BLaER1 (cell line): ENCODE measurements at regions not wholly inside any gene's neighbourhood (a gene's known extent, or its start where the extent isn't known, plus 50 kb on each side); places are given as distances from the start of the nearest gene placed in this dataset.

Experiments
- H3K27ac ChIP-seq: shearing (Covaris generic); formaldehyde crosslinking; 2 replicates; pipeline ENCODE4 v1.8.1; 2022
- H3K27me3 ChIP-seq: shearing (Covaris generic); formaldehyde crosslinking; 2 replicates; pipeline ENCODE4 v1.8.1; 2022
- H3K36me3 ChIP-seq: shearing (Covaris generic); formaldehyde crosslinking; 2 replicates; pipeline ENCODE4 v1.8.1; 2022
- H3K4me1 ChIP-seq: shearing (Covaris generic); formaldehyde crosslinking; 2 replicates; pipeline ENCODE4 v1.8.1; 2022
- H3K4me2 ChIP-seq: shearing (Covaris generic); formaldehyde crosslinking; 2 replicates; pipeline ENCODE4 v1.8.1; 2022
- H3K4me3 ChIP-seq: shearing (Covaris generic); formaldehyde crosslinking; 2 replicates; pipeline ENCODE4 v1.8.1; 2022
- H3K9ac ChIP-seq: shearing (Covaris generic); formaldehyde crosslinking; 2 replicates; pipeline ENCODE4 v1.8.1; 2022
- H3K9me3 ChIP-seq: shearing (Covaris generic); formaldehyde crosslinking; 2 replicates; pipeline ENCODE4 v1.8.1; 2022
- H4K20me1 ChIP-seq: shearing (Covaris generic); formaldehyde crosslinking; 2 replicates; pipeline ENCODE4 v1.8.1; 2022
- Cebpa-rat ChIP-seq: shearing (Covaris generic); IDR thresholded peaks from 2 replicates; pipeline ENCODE4 v1.8.1; 2022

DNA sequence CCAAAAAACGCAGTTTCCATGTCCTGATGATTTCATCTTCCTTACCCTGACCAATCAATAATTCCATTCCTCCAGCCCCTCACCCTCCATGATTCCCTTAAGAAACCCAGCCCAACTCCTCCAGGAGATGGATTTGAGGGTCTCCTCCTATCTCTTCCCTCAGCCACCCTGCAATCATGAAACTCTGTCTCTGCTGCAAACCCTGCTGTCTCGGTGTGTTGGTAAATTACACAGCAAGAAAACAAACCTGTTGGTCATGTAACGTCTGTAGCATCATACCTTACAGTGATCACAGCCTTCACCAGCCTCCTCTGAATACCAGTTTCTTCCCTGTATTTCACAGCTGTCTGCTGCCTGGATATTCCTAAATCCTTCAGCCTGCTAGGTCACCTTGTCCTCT, 300.7 kb upstream of the NEBL start:
- TF ChIP-seq Cebpa-rat = no peak
- no peak overlapping the region for H3K4me3 ChIP-seq
- H3K9me3 ChIP-seq = peaks cover 16% of the 10 kb centered on the region
- no peaks in the 10 kb centered on the region for H3K27me3 ChIP-seq
- no peak overlapping the region for H3K4me2 ChIP-seq
- no peak overlapping the region for H3K9ac ChIP-seq
- H3K4me1 ChIP-seq = no peaks in the 10 kb centered on the region
- no peaks in the 10 kb centered on the region for H3K36me3 ChIP-seq
- H3K27ac ChIP-seq = no peak overlapping the region
- no peaks in the 10 kb centered on the region for H4K20me1 ChIP-seq

DNA sequence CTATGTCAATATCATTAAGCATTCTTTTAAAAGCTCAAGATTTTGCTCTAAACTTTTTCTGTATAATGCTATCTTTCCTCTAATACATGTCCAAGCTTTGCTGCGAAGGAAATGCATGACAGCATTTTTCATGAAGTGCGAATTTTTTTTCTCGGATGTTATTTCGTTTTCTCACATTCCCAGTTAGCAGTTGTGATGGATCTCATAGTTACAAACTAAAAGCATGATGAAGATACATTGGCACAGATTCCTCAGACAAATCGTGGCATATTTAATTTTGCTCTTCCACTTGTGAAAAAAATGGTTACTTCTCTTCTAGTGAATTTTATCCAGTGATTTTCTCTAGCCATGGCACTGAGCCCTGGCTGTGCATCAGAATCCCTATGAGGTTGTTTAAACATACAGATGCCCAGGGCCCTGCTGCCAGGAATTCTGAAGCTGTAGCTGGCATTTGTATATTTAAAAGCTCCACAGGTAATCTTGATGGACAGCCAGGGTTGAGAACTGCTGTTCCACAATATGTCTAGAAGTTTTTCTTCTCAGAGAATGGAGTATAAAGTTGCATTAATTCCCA, 299.8 kb upstream of the NEBL start:
- H3K36me3 ChIP-seq = no peaks in the 10 kb centered on the region
- no peak for TF ChIP-seq Cebpa-rat
- no peaks in the 10 kb centered on the region for H3K4me1 ChIP-seq
- H3K27ac ChIP-seq = no peak overlapping the region
- H3K9ac ChIP-seq = no peak overlapping the region
- H3K9me3 ChIP-seq = peaks cover 16% of the 10 kb centered on the region
- H3K27me3 ChIP-seq = no peaks in the 10 kb centered on the region
- H3K4me2 ChIP-seq = no peak overlapping the region
- H3K4me3 ChIP-seq = no peak overlapping the region
- no peaks in the 10 kb centered on the region for H4K20me1 ChIP-seq

DNA sequence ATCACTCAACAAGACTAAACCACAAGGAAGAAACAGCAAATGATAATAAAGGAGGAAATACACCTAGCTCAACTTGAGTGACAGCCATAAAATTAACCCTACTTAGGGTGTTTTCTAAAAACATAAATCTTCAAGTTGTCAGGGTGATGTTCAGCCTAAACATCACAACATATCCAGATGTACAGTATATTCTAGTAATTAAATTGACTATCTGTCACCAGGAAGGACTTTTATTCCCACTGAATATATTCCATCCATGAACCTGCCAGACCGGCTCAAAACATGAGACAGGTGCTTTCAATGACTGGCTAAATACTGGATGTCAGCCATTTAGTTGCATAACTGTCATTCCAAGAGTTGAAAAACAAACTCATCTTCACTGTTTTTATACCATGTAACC, 298.1 kb upstream of the NEBL start:
- Histone ChIP-seq H3K4me1 (no peaks in the 10 kb centered on the region), H4K20me1 (no peaks in the 10 kb centered on the region), H3K4me3 (no peak overlapping the region), H3K27ac (no peak overlapping the region), H3K4me2 (no peak overlapping the region), H3K9me3 (peaks cover 16% of the 10 kb centered on the region), H3K9ac (no peak overlapping the region), H3K36me3 (no peaks in the 10 kb centered on the region), H3K27me3 (no peaks in the 10 kb centered on the region)
- no peak for TF ChIP-seq Cebpa-rat

DNA sequence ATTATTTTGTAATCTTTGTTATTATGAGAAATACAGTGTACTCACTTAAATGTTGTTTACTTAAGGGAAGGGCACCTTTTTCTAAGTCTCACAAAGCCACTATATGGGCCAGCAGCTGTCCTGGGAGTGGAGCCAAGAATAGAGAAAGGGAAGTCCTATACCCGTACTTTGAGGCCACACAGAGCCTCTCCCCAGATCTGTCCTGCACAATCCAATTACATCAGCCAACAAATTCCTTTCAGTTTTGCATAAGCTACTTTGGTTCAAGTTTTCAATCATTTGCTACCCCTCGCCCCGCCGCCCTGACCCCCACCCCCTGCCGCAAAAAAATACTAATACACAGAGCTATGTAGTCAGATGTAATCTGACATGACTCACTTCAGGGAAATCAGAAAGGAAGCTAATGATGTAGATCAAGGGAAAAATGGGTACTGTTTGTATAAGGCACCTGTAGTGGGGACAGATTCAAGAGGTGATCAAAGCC, 297.4 kb upstream of the NEBL start:
- H4K20me1 ChIP-seq = no peaks in the 10 kb centered on the region
- TF ChIP-seq Cebpa-rat = no peak
- H3K4me2 ChIP-seq = no peak overlapping the region
- no peaks in the 10 kb centered on the region for H3K36me3 ChIP-seq
- H3K9ac ChIP-seq = no peak overlapping the region
- H3K27ac ChIP-seq = no peak overlapping the region
- H3K4me3 ChIP-seq = no peak overlapping the region
- H3K9me3 ChIP-seq = peaks cover 16% of the 10 kb centered on the region
- no peaks in the 10 kb centered on the region for H3K4me1 ChIP-seq
- H3K27me3 ChIP-seq = no peaks in the 10 kb centered on the region

DNA sequence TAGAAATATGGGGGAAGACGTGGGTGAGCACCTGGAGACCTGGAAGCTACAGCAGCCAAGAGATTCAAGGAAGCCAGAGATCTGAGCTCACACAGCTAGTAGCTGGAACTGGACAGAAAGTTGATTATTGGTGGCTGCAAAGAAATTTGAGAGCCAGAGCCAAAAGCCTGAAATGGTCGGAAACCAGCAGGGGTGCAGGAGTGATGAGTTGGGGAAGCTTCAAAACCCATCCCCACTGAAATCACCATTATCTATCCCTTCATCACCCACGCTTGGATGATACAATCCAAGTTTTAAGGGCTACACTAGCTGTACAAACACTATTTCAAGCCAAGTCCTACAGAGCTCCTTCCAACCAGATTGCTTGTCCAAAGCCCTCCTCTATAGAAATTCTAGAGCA, 296.1 kb upstream of the NEBL start:
- Histone ChIP-seq H3K9me3 (peaks cover 12% of the 10 kb centered on the region), H4K20me1 (no peaks in the 10 kb centered on the region), H3K27me3 (no peaks in the 10 kb centered on the region), H3K4me1 (no peaks in the 10 kb centered on the region), H3K4me3 (no peak overlapping the region), H3K9ac (no peak overlapping the region), H3K36me3 (no peaks in the 10 kb centered on the region), H3K4me2 (no peak overlapping the region), H3K27ac (no peak overlapping the region)
- no peak for TF ChIP-seq Cebpa-rat

DNA sequence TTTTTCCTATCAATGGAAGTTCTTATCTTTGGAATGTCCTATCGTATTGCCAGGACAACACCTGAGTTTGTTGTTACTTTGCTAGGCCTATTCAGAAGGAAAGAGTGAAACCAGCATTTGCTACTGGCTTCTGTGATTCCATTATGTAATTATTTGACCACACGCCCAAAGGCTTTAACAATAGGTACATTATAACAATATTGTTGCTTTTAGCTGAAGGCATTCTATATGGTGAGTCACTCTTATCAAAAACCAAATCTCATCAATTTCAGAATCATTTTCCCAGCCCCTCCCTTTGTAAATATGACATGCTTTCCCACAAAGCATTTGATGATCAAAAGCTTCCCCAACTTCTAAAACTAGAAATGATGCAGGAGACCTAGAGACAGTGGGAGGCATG, 294.4 kb upstream of the NEBL start:
- Histone ChIP-seq H3K27me3 (no peaks in the 10 kb centered on the region), H3K27ac (no peak overlapping the region), H3K4me2 (no peak overlapping the region), H3K4me3 (no peak overlapping the region), H3K36me3 (no peaks in the 10 kb centered on the region), H3K9ac (no peak overlapping the region), H3K4me1 (no peaks in the 10 kb centered on the region), H3K9me3 (no peaks in the 10 kb centered on the region), H4K20me1 (no peaks in the 10 kb centered on the region)
- TF ChIP-seq Cebpa-rat = no peak

DNA sequence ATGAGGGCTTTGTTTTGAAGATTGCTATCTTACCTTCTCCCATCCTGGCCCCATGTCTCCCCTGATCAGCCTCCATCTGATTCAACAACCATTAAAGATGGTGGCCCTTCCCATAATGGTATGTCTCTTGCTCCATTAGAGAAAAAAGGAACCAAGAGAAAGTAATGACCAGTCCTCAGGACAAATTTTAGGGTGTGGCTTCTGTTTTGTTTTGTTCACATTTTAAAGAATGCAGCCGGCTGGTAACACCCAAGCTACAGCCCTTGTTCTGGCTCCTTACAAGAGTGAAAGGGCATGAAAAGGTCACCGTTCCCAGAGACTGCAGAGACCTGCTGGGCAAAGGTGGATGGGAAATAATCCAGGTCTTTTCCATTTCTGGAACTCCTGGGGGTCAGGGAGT, 287.9 kb upstream of the NEBL start:
- no peaks in the 10 kb centered on the region for H3K36me3 ChIP-seq
- H3K4me3 ChIP-seq = no peak overlapping the region
- no peaks in the 10 kb centered on the region for H3K9me3 ChIP-seq
- H4K20me1 ChIP-seq = no peaks in the 10 kb centered on the region
- no peak overlapping the region for H3K9ac ChIP-seq
- no peak overlapping the region for H3K4me2 ChIP-seq
- H3K27me3 ChIP-seq = no peaks in the 10 kb centered on the region
- H3K27ac ChIP-seq = no peak overlapping the region
- TF ChIP-seq Cebpa-rat = no peak
- H3K4me1 ChIP-seq = no peaks in the 10 kb centered on the region

DNA sequence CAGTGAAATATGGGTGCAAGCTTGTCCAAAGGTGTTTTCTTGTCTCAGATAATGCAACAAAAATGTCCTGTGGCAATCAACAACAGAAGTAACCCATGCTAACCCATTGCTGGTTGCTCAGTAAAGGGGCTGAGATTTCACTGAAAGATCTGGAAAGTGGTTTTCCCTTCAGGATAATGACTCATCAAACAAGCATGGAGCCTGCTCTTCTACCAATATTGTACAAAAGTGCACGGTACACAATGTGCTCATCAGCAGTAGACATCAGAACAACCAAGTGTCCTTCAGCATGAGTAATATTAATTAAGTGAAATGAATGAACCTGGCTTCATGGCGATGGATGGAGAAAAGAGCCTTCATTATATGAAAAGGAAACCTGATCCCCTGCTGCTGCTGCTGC, 287.1 kb upstream of the NEBL start:
- Histone ChIP-seq H3K4me2 (no peak overlapping the region), H3K27me3 (no peaks in the 10 kb centered on the region), H3K9ac (no peak overlapping the region), H3K4me1 (no peaks in the 10 kb centered on the region), H4K20me1 (no peaks in the 10 kb centered on the region), H3K4me3 (no peak overlapping the region), H3K27ac (no peak overlapping the region), H3K36me3 (no peaks in the 10 kb centered on the region), H3K9me3 (no peaks in the 10 kb centered on the region)
- no peak for TF ChIP-seq Cebpa-rat

DNA sequence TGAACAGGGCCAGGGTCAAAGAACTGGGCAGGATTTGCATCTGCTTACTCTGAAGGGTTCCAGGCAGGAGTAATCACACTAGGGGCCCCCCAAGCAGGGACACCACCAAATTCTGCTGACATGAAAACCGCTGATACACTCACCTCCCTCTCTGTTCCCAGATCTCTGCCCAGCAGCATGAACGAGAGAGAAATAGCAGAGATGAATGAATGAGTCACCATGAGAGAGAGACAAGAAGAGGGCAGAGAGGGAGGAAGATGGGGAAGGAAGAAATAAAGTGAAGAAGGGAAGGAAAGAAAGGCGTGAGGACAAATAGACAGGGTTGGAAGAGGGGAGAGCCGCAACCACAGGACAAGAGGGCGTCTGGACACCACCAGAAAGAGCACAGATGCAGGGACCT, 285.9 kb upstream of the NEBL start:
- H3K27me3 ChIP-seq = no peaks in the 10 kb centered on the region
- no peak overlapping the region for H3K4me2 ChIP-seq
- no peaks in the 10 kb centered on the region for H4K20me1 ChIP-seq
- no peaks in the 10 kb centered on the region for H3K36me3 ChIP-seq
- no peak overlapping the region for H3K27ac ChIP-seq
- H3K9me3 ChIP-seq = no peaks in the 10 kb centered on the region
- no peaks in the 10 kb centered on the region for H3K4me1 ChIP-seq
- TF ChIP-seq Cebpa-rat = no peak
- no peak overlapping the region for H3K4me3 ChIP-seq
- no peak overlapping the region for H3K9ac ChIP-seq

DNA sequence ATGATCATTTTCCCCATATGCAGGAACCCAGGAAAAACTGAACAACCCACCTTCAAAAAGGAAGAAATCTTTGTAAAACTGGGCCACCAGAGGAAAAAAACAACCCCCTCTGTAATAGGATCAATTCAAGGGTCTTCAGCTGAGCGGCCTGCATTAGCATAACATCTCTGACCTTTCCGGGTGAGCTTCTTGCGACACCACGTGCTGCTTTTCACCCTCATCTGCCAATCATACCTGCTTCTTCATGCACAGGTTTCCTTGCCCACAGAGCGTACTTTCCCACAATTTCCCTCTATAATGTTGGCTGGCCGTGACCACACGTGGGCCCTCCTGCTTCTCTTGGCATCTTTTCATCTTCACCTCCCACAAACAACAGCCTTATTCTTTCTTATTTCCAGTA, 284.3 kb upstream of the NEBL start:
- Histone ChIP-seq H3K27ac (no peak overlapping the region), H3K9ac (no peak overlapping the region), H3K4me3 (no peak overlapping the region), H3K4me1 (no peaks in the 10 kb centered on the region), H3K27me3 (peaks cover 1% of the 10 kb centered on the region; the same call in 1 of the 2 replicates), H3K4me2 (no peak overlapping the region), H3K9me3 (no peaks in the 10 kb centered on the region), H3K36me3 (no peaks in the 10 kb centered on the region), H4K20me1 (no peaks in the 10 kb centered on the region)
- no peak for TF ChIP-seq Cebpa-rat

DNA sequence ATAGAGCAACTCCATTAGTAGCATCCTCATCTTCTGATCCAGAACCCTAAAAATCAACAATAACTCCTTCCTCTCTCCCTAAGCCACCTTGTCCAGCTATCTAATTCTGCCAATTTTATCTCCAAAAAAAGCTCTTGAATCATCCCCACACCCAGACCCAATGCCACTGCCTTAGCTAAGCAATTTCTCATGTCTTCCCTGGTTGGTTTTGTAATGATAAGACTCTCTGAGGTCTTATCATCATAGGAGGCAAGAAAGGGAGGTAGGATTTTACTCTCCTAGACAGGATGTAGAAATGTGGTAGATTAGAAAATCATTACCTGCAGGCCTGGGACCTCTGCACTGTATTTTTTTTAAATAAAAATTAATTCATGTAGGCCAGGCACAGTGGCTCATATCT, 283.5 kb upstream of the NEBL start:
- no peak overlapping the region for H3K4me2 ChIP-seq

More for the DNA sequence above, 283.5 kb upstream of the NEBL start:
- TF ChIP-seq Cebpa-rat = no peak
- no peaks in the 10 kb centered on the region for H3K36me3 ChIP-seq
- H3K4me3 ChIP-seq = no peak overlapping the region
- H3K4me1 ChIP-seq = no peaks in the 10 kb centered on the region
- no peak overlapping the region for H3K9ac ChIP-seq
- no peak overlapping the region for H3K27ac ChIP-seq
- H3K27me3 ChIP-seq = peaks cover 10% of the 10 kb centered on the region
- no peaks in the 10 kb centered on the region for H3K9me3 ChIP-seq
- H4K20me1 ChIP-seq = no peaks in the 10 kb centered on the region
